PC-9 (cell line): ENCODE measurements at regions not wholly inside any gene's neighbourhood (a gene's known extent, or its start where the extent isn't known, plus 50 kb on each side); places are given as distances from the start of the nearest gene placed in this dataset.

ENCODE experiments used
- BruUV-seq: library from RNA; stranded (reverse); fragments of 400-500 nt; replicated peaks from 2 replicates; lab custom pipeline; 2021; lab: Mats Ljungman, UMichigan
- CTCF ChIA-PET: fragments of 300-600 bp; sonication (Branson Sonifier 250); formaldehyde crosslinking; loops from one replicate; lab custom pipeline; 2022; ENCODE audit warnings: antibody characterized with exemption; lab: Charles Lee
- POLR2A ChIA-PET: fragments of 300-600 bp; sonication (Branson Sonifier 250); formaldehyde crosslinking; loops from one replicate; lab custom pipeline; 2022; ENCODE audit warnings: antibody characterized with exemption; ENCODE audit not compliant: unreplicated experiment; lab: Charles Lee
- DNase-seq, 2 experiments: peaks; one replicate each; pipeline versions ENCODE4 v3.0.0 to v3.0.0-alpha.2; 2015 to 2022; ENCODE audit warnings: mixed read lengths in 1 of 2
- H2AFZ ChIP-seq: fragments of 200-600 bp; sonication (generic); 2 replicates; pipeline ENCODE4 v1.8.1; 2017; ENCODE audit warnings: antibody characterized with exemption
- H3F3A ChIP-seq: fragments of 200-600 bp; sonication (generic); 2 replicates; pipeline ENCODE4 v1.8.1; 2017; ENCODE audit warnings: antibody characterized with exemption, mild to moderate bottlenecking, low read depth; ENCODE audit not compliant: insufficient read depth
- H3K27ac ChIP-seq: fragments of 200-600 bp; sonication (generic); 2 replicates; pipeline ENCODE4 v1.6.1; 2016; ENCODE audit warnings: mixed run types
- H3K27me3 ChIP-seq: fragments of 200-600 bp; sonication (generic); 2 replicates; pipeline ENCODE4 v1.6.1; 2016; ENCODE audit warnings: low read depth, mixed run types; ENCODE audit not compliant: insufficient read depth
- H3K36me3 ChIP-seq: fragments of 200-600 bp; sonication (generic); 2 replicates; pipeline ENCODE4 v1.6.1; 2016; ENCODE audit warnings: low read depth, mixed run types
- H3K4me1 ChIP-seq: fragments of 200-600 bp; sonication (generic); replicated peaks from 2 replicates; pipeline ENCODE4 v1.6.1; 2016; ENCODE audit warnings: mixed run types; ENCODE audit not compliant: insufficient read depth
- H3K4me2 ChIP-seq: fragments of 200-600 bp; sonication (generic); 2 replicates; pipeline ENCODE4 v1.6.1; 2017; ENCODE audit warnings: mixed run types
- H3K4me3 ChIP-seq: fragments of 200-600 bp; sonication (generic); 2 replicates; pipeline ENCODE4 v1.6.1; 2016; ENCODE audit warnings: mixed run types
- H3K79me2 ChIP-seq: fragments of 200-600 bp; sonication (generic); 2 replicates; pipeline ENCODE4 v1.6.1; 2017; ENCODE audit warnings: low read depth, mixed run types
- H3K9me2 ChIP-seq: fragments of 200-600 bp; sonication (generic); 2 replicates; pipeline ENCODE4 v1.8.1; 2017; ENCODE audit warnings: mild to moderate bottlenecking; ENCODE audit not compliant: insufficient read depth
- H3K9me3 ChIP-seq: fragments of 200-600 bp; sonication (generic); 2 replicates; pipeline ENCODE4 v1.8.1; 2016; ENCODE audit warnings: low read depth; ENCODE audit not compliant: insufficient read depth
- H4K20me1 ChIP-seq: fragments of 200-600 bp; sonication (generic); 2 replicates; pipeline ENCODE4 v1.8.1; 2017; ENCODE audit not compliant: insufficient read depth
- EZH2 ChIP-seq: fragments of 200-600 bp; sonication (generic); IDR thresholded peaks from 2 replicates; pipeline ENCODE4 v1.8.0; 2017; ENCODE audit warnings: antibody characterized with exemption, low read depth
- intact Hi-C: fragments of 100-400 bp; cut with micrococcal nuclease; formaldehyde crosslinking; loops from one replicate; pipeline ENCODE4 v1.10.0; 2022; ENCODE audit not compliant: unreplicated experiment
- TF ChIP-seq, protein P1 (sequence below): fragments of 200-600 bp; sonication (generic); conservative IDR thresholded peaks from 2 replicates; pipeline ENCODE4 v1.6.1; 2017; ENCODE audit warnings: mixed run types, antibody characterized with exemption, mild to moderate bottlenecking, moderate library complexity

DNA sequence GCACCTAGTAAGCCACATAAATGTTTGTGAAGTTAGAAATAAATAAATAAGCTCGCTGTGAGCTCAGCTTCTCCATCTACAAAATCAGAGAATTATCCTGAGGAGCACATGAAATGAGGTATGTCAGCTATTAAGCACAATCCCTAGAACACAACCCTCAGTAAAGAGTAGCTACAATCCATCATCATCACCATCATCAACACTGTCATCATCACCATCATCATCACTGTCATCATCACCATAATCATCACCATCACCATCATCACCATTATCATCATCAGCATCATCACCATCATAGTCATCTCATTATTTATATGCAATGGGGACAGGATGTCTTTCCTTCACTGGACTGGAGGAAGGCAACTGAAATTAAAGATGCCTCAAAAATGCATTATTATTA, 189.6 kb downstream of the NPHP4 start:
- Histone ChIP-seq H3K27ac (no peak overlapping the region), H3K9me3 (no peaks in the 10 kb centered on the region), H3K36me3 (no peaks in the 10 kb centered on the region), H3K4me3 (no peak overlapping the region), H3K79me2 (no peaks in the 10 kb centered on the region), H3K27me3 (peaks cover 24% of the 10 kb centered on the region), H3K9me2 (no peaks in the 10 kb centered on the region), H3F3A (no peaks in the 10 kb centered on the region), H4K20me1 (no peaks in the 10 kb centered on the region), H3K4me2 (no peak overlapping the region), H2AFZ (no peak overlapping the region), H3K4me1 (no peaks in the 10 kb centered on the region)
- ChIA-PET POLR2A (no interaction called here), CTCF (no interaction called here)
- DNase-seq: no peak
- intact Hi-C loops: no loop called here
- TF ChIP-seq EZH2: no peak
- TF ChIP-seq, protein P1, sequence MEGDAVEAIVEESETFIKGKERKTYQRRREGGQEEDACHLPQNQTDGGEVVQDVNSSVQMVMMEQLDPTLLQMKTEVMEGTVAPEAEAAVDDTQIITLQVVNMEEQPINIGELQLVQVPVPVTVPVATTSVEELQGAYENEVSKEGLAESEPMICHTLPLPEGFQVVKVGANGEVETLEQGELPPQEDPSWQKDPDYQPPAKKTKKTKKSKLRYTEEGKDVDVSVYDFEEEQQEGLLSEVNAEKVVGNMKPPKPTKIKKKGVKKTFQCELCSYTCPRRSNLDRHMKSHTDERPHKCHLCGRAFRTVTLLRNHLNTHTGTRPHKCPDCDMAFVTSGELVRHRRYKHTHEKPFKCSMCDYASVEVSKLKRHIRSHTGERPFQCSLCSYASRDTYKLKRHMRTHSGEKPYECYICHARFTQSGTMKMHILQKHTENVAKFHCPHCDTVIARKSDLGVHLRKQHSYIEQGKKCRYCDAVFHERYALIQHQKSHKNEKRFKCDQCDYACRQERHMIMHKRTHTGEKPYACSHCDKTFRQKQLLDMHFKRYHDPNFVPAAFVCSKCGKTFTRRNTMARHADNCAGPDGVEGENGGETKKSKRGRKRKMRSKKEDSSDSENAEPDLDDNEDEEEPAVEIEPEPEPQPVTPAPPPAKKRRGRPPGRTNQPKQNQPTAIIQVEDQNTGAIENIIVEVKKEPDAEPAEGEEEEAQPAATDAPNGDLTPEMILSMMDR: no peak
- BruUV-seq: no TSS peak

- Histone ChIP-seq H3K9me2 (no peaks in the 10 kb centered on the region), H3K79me2 (no peaks in the 10 kb centered on the region), H4K20me1 (no peaks in the 10 kb centered on the region), H3K4me1 (no peaks in the 10 kb centered on the region), H3K9me3 (no peaks in the 10 kb centered on the region), H3K4me2 (no peak overlapping the region), H3K27me3 (peaks cover 36% of the 10 kb centered on the region), H2AFZ (no peak overlapping the region), H3K27ac (no peak overlapping the region), H3K36me3 (no peaks in the 10 kb centered on the region), H3F3A (no peaks in the 10 kb centered on the region), H3K4me3 (no peak overlapping the region)
- DNase-seq: no peak
- TF ChIP-seq, protein P1: no peak
- no peak for TF ChIP-seq EZH2
- no TSS peak for BruUV-seq
- intact Hi-C loops: no loop called here
- POLR2A ChIA-PET: no interaction called here
- CTCF ChIA-PET: no interaction called here
Measured at GRCh38 chr1:5798904-5799303, 193.3 kb downstream of the NPHP4 start.

DNA sequence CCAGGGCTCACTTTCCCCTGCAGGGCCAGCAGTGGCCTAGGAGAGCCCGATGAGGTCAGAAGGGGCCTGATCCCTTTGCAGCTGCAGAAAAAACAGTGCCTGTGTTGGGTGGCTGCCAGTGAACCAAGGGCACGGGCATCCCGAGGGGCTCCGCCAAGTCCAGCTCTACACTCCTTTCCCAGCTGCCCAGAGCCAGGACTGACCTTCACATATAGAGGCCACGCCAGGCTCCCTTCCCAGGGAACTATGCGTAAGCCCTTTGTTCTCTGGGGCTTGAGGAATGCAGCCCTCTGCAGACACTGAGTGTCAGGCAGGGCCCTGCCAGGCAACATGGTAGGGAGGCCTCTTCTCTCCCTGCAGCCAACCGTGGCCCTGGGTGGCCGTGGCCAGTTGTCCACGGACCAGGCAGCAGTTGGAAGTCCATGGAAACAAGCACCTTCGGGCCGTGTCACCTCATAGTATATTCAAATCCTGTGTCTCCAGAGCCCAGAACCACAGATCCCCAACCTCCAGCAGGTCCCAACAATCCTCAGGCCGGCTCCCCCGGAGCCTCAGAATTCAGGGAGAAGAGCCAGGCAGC, 194.0 kb downstream of the NPHP4 start:
- no peak overlapping the region for H3K4me2 ChIP-seq
- no peak overlapping the region for H2AFZ ChIP-seq
- CTCF ChIA-PET: no interaction called here
- no peaks in the 10 kb centered on the region for H3K9me3 ChIP-seq
- TF ChIP-seq EZH2: no peak
- TF ChIP-seq, protein P1: no peak
- no peaks in the 10 kb centered on the region for H3K36me3 ChIP-seq
- BruUV-seq: no TSS peak
- POLR2A ChIA-PET: no interaction called here
- H4K20me1 ChIP-seq: no peaks in the 10 kb centered on the region
- no peak overlapping the region for H3K4me3 ChIP-seq
- DNase-seq: no peak
- H3F3A ChIP-seq: no peaks in the 10 kb centered on the region
- H3K9me2 ChIP-seq: no peaks in the 10 kb centered on the region
- H3K79me2 ChIP-seq: no peaks in the 10 kb centered on the region
- intact Hi-C loops: no loop called here
- H3K4me1 ChIP-seq: no peaks in the 10 kb centered on the region
- peaks cover 36% of the 10 kb centered on the region for H3K27me3 ChIP-seq
- H3K27ac ChIP-seq: no peak overlapping the region
